B cell (primary cell): ENCODE measurements at regions not wholly inside any gene's neighbourhood (a gene's known extent, or its start where the extent isn't known, plus 50 kb on each side); places are given as distances from the start of the nearest gene placed in this dataset.

Experiments used
- ATAC-seq: fragments of 200-7000 bp; cut with Tn5 transposase; one replicate; pipeline ENCODE4 v1.10.0; 2021; ENCODE audit warnings: low read depth, mild to moderate bottlenecking, moderate number of reproducible peaks, moderate library complexity
- CTCF ChIA-PET: fragments of 350-600 bp; sonication (Branson Sonifier 250); formaldehyde crosslinking; loops from one replicate; lab custom pipeline; 2021; ENCODE audit warnings: antibody characterized with exemption, inconsistent platforms; lab: Charles Lee
- POLR2A ChIA-PET: fragments of 350-600 bp; sonication (Branson Sonifier 250); formaldehyde crosslinking; loops from one replicate; lab custom pipeline; 2021; ENCODE audit warnings: antibody characterized with exemption; lab: Charles Lee
- DNase-seq: peaks from one replicate; pipeline ENCODE4 v3.0.0; 2013
- H2AFZ ChIP-seq: 2 replicates; pipeline ENCODE4 v1.6.1; 2012; ENCODE audit warnings: mild to moderate bottlenecking, low read depth, low read length; ENCODE audit not compliant: insufficient read depth, poor library complexity, severe bottlenecking
- H3K27ac ChIP-seq, 2 donors: 1 replicate in 1 of 2; 2 replicates in 1 of 2; pipeline ENCODE4 v1.5.1; 2012 to 2013; ENCODE audit warnings: low read length in 2 of 2, mild to moderate bottlenecking in 2 of 2, moderate library complexity in 1 of 2
- H3K27me3 ChIP-seq, 4 experiments: fragments of 200-600 bp in 1 of 4; sonication (generic) in 1 of 4; replicated peaks in 1 of 4; 1 replicate in 2 of 4; 2 replicates in 2 of 4; pipeline versions ENCODE4 v1.6.1 to v1.7.0; 2013 to 2016; ENCODE audit warnings: low read length in 3 of 4, mild to moderate bottlenecking in 2 of 4, mixed read lengths in 1 of 4, moderate library complexity in 1 of 4; ENCODE audit not compliant: insufficient read depth in 4 of 4, control insufficient read depth in 3 of 4; ENCODE audit errors: control extremely low read depth in 1 of 4
- H3K36me3 ChIP-seq, 2 experiments: replicated peaks in 1 of 2; 1 replicate in 1 of 2; 2 replicates in 1 of 2; pipeline versions ENCODE4 v1.6.1 to v1.7.1; 2013; ENCODE audit warnings: low read length in 1 of 2; ENCODE audit not compliant: insufficient read depth in 2 of 2, control insufficient read depth in 1 of 2; ENCODE audit errors: control extremely low read depth in 1 of 2, extremely low read depth in 1 of 2
- H3K4me1 ChIP-seq, 2 donors: fragments of 200-600 bp in 1 of 2; sonication (generic) in 1 of 2; 1 replicate in 1 of 2; 2 replicates in 1 of 2; pipeline versions ENCODE4 v1.5.1 to v1.6.1; 2013 to 2017; ENCODE audit warnings: low read length in 2 of 2; ENCODE audit not compliant: control insufficient read depth in 2 of 2, insufficient read depth in 2 of 2
- H3K4me2 ChIP-seq: replicated peaks from 2 replicates; pipeline ENCODE3; 2012; ENCODE audit warnings: mild to moderate bottlenecking, low read depth, low read length; ENCODE audit not compliant: poor library complexity, severe bottlenecking
- H3K4me3 ChIP-seq, 5 experiments: fragments of 200-600 bp in 1 of 5; sonication (generic) in 1 of 5; 1 replicate in 3 of 5; 2 replicates in 2 of 5; pipeline versions ENCODE4 v1.5.1 to v1.7.0; 2011 to 2016; ENCODE audit warnings: low read length in 4 of 5, mild to moderate bottlenecking in 4 of 5, low read depth in 2 of 5, control low read depth in 1 of 5, moderate library complexity in 1 of 5; ENCODE audit not compliant: insufficient read depth in 1 of 5; ENCODE audit errors: control extremely low read depth in 1 of 5, extremely low read depth in 1 of 5
- H3K79me2 ChIP-seq: fragments of 200-600 bp; sonication (generic); one replicate; pipeline ENCODE4 v1.6.0; 2016; ENCODE audit warnings: low read length; ENCODE audit not compliant: control insufficient read depth, insufficient read depth
- H3K9ac ChIP-seq: fragments of 200-600 bp; sonication (generic); 2 replicates; pipeline ENCODE4 v1.6.1; 2017; ENCODE audit warnings: mild to moderate bottlenecking, low read length, moderate library complexity
- H3K9me3 ChIP-seq, 3 donors: one replicate each; pipeline versions ENCODE4 v1.6.1 to v1.7.1; 2013; ENCODE audit warnings: low read length in 2 of 3; ENCODE audit not compliant: control insufficient read depth in 2 of 3, insufficient read depth in 1 of 3; ENCODE audit errors: control extremely low read depth in 1 of 3
- H4K20me1 ChIP-seq: 2 replicates; pipeline ENCODE4 v1.6.0; 2012; ENCODE audit warnings: mild to moderate bottlenecking, low read length; ENCODE audit not compliant: insufficient read depth, control insufficient read depth, poor library complexity, severe bottlenecking
- H3K27ac Mint-ChIP-seq: one replicate; pipeline ENCODE4 v1.8.0; 2021; ENCODE audit warnings: mixed read lengths
- H3K27me3 Mint-ChIP-seq: one replicate; pipeline ENCODE4 v1.8.0; 2021; ENCODE audit warnings: mixed read lengths
- H3K4me1 Mint-ChIP-seq: one replicate; pipeline ENCODE4 v1.8.0; 2021; ENCODE audit warnings: mixed read lengths
- H3K4me3 Mint-ChIP-seq: one replicate; pipeline ENCODE4 v1.8.0; 2021; ENCODE audit warnings: mixed read lengths
- H3K9me3 Mint-ChIP-seq: one replicate; pipeline ENCODE4 v1.8.0; 2022; ENCODE audit warnings: mixed read lengths; ENCODE audit not compliant: insufficient read depth
- EZH2 ChIP-seq: IDR thresholded peaks from 2 replicates; pipeline ENCODE4 v1.6.1; 2012; ENCODE audit warnings: borderline replicate concordance, low read depth, mild to moderate bottlenecking, moderate library complexity, low read length; ENCODE audit not compliant: insufficient read depth, poor library complexity, severe bottlenecking
- WGBS: methylation state at CpG from one replicate; pipeline ENCODE4 v1.1.5; 2013; ENCODE audit warnings: missing lambda C conversion rate; ENCODE audit not compliant: insufficient coverage; 5-methylcytosine and 5-hydroxymethylcytosine counted together
- intact Hi-C: fragments of 100-400 bp; cut with micrococcal nuclease; formaldehyde crosslinking; loops from one replicate; pipeline ENCODE4 v1.10.0; 2022
- TF ChIP-seq, protein P1 (sequence below): fragments of 200-600 bp; IDR thresholded peaks from one replicate; pipeline ENCODE4 v1.8.0; 2022; ENCODE audit warnings: antibody characterized with exemption, mild to moderate bottlenecking

GRCh38 chr1:115527746-115528145 lies 114.0 kb upstream of the VANGL1 start:
- Histone ChIP-seq H3K9ac (no peak overlapping the region), H3K4me3 (no peak overlapping the region), H3K4me2 (no peak overlapping the region), H4K20me1 (no peaks in the 10 kb centered on the region), H2AFZ (no peak overlapping the region), H3K36me3 (no peaks in the 10 kb centered on the region), H3K27me3 (no peaks in the 10 kb centered on the region), H3K79me2 (no peaks in the 10 kb centered on the region), H3K9me3 (no peaks in the 10 kb centered on the region), H3K27ac (no peak overlapping the region), H3K4me1 (no peaks in the 10 kb centered on the region)
- H3K9me3 Mint-ChIP-seq = no peaks in the 10 kb centered on the region
- H3K27me3 Mint-ChIP-seq = peaks cover 4% of the 10 kb centered on the region
- no peak overlapping the region for H3K4me3 Mint-ChIP-seq
- TF ChIP-seq EZH2 = no peak
- TF ChIP-seq, protein P1, sequence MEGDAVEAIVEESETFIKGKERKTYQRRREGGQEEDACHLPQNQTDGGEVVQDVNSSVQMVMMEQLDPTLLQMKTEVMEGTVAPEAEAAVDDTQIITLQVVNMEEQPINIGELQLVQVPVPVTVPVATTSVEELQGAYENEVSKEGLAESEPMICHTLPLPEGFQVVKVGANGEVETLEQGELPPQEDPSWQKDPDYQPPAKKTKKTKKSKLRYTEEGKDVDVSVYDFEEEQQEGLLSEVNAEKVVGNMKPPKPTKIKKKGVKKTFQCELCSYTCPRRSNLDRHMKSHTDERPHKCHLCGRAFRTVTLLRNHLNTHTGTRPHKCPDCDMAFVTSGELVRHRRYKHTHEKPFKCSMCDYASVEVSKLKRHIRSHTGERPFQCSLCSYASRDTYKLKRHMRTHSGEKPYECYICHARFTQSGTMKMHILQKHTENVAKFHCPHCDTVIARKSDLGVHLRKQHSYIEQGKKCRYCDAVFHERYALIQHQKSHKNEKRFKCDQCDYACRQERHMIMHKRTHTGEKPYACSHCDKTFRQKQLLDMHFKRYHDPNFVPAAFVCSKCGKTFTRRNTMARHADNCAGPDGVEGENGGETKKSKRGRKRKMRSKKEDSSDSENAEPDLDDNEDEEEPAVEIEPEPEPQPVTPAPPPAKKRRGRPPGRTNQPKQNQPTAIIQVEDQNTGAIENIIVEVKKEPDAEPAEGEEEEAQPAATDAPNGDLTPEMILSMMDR = no peak
- ATAC-seq (no peak), DNase-seq (no peak)
- no peaks in the 10 kb centered on the region for H3K4me1 Mint-ChIP-seq
- intact Hi-C loops = no loop called here
- no peak overlapping the region for H3K27ac Mint-ChIP-seq
- CTCF ChIA-PET = no interaction called here
- POLR2A ChIA-PET = no interaction called here
- 92% methylated on average over 5 of the region's 5 CpGs for WGBS

- no peak overlapping the region for H3K4me3 Mint-ChIP-seq
- Histone ChIP-seq H3K27me3 (no peaks in the 10 kb centered on the region), H2AFZ (no peak overlapping the region), H3K4me1 (no peaks in the 10 kb centered on the region), H3K79me2 (no peaks in the 10 kb centered on the region), H3K4me2 (no peak overlapping the region), H3K9ac (no peak overlapping the region), H3K27ac (no peak overlapping the region), H3K9me3 (no peaks in the 10 kb centered on the region), H3K36me3 (no peaks in the 10 kb centered on the region), H3K4me3 (no peak overlapping the region), H4K20me1 (no peaks in the 10 kb centered on the region)
- peaks cover 4% of the 10 kb centered on the region for H3K27me3 Mint-ChIP-seq
- intact Hi-C loops = no loop called here
- H3K9me3 Mint-ChIP-seq = no peaks in the 10 kb centered on the region
- no peaks in the 10 kb centered on the region for H3K4me1 Mint-ChIP-seq
- TF ChIP-seq, protein P1 = no peak
- TF ChIP-seq EZH2 = no peak
- no peak for DNase-seq
- POLR2A ChIA-PET = no interaction called here
- no peak overlapping the region for H3K27ac Mint-ChIP-seq
- no peak for ATAC-seq
- CTCF ChIA-PET = no interaction called here
These were observed 114.9 kb upstream of the VANGL1 start for GRCh38 chr1:115526900-115527299.
